ENCODE measurements at regions not wholly inside any gene's neighbourhood (a gene's known extent, or its start where the extent isn't known, plus 50 kb on each side); places are given as distances from the start of the nearest gene placed in this dataset.

GRCh38 chr18:75530566-75531211 lies 103.2 kb upstream of the SMIM21 start:
- no peaks in the 10 kb centered on the region for H3K9me3 ChIP-seq
- TF ChIP-seq POLR2A (IDR thresholded peaks at IDR 0.05) (no peak), CTCF (IDR thresholded peaks at IDR 0.05) (no peak)
- no peaks in the 10 kb centered on the region for H3K27me3 ChIP-seq
- H3K36me3 ChIP-seq = no peaks in the 10 kb centered on the region
- H3K4me3 ChIP-seq = no peak overlapping the region
- no peaks in the 10 kb centered on the region for H3K4me1 ChIP-seq
- no peak for DNase-seq
- H3K27ac ChIP-seq = no peak overlapping the region

DNA sequence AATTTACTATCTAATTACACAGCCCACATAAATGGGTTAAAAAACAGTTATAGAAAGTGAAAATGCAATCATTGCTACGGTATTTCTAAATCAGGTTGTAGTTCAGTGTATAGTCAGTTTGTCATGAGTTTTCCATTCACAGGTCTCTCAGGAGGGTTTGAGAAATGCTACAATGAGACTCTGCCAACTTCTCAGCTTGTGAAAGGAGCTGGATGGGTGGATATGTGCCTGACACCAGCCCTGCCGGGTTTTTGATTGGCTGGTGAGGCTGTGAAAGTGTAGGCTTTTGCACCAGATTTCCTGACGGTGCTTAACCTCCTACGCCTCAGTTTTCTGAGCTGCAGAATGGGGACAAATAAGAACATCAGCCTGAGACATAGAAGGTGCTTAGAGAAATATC lies 102.6 kb upstream of the SMIM21 start:
- Histone ChIP-seq H3K9me3 (no peaks in the 10 kb centered on the region), H3K36me3 (no peaks in the 10 kb centered on the region), H3K27me3 (no peaks in the 10 kb centered on the region), H3K27ac (no peak overlapping the region), H3K4me3 (no peak overlapping the region), H3K4me1 (no peaks in the 10 kb centered on the region)
- DNase-seq = no peak
- TF ChIP-seq CTCF (IDR thresholded peaks at IDR 0.05) = no peak
- TF ChIP-seq POLR2A (IDR thresholded peaks at IDR 0.05) = no peak

- no peak overlapping the region for H3K4me3 ChIP-seq
- no peak for DNase-seq
- H3K27me3 ChIP-seq = no peaks in the 10 kb centered on the region
- H3K9me3 ChIP-seq = no peaks in the 10 kb centered on the region
- H3K27ac ChIP-seq = no peak overlapping the region
- H3K4me1 ChIP-seq = no peaks in the 10 kb centered on the region
- no peak for TF ChIP-seq CTCF (IDR thresholded peaks at IDR 0.05)
- TF ChIP-seq POLR2A (IDR thresholded peaks at IDR 0.05) = no peak
- H3K36me3 ChIP-seq = no peaks in the 10 kb centered on the region
These were observed 101.9 kb upstream of the SMIM21 start for GRCh38 chr18:75529394-75529793.

GRCh38 chr18:75527848-75528685 lies 100.6 kb upstream of the SMIM21 start:
- H3K4me3 ChIP-seq = no peak overlapping the region

DNA sequence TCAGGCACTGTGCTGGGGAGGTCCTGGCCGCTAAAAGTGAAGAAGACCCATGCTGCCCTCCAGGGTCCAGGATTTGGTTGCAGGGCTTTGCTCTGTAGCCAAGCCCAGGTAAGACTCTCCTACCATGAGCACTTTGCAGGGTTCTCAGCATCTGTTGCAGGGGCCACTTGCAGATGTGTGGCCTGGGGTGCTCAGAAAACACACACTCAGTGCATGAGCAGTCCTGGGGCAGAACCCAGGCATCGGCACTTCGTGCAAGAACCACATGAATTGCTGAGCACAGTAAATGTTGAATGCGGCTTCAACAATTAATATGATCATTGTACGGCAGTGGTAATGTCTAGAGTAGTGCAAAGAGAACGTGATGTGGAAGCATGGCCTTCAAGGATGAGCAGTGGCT lies 98.5 kb upstream of the SMIM21 start:
- Histone ChIP-seq H3K4me3 (no peak overlapping the region), H3K27me3 (no peaks in the 10 kb centered on the region), H3K4me1 (no peaks in the 10 kb centered on the region), H3K36me3 (no peaks in the 10 kb centered on the region), H3K27ac (no peak overlapping the region), H3K9me3 (no peaks in the 10 kb centered on the region)
- DNase-seq = no peak
- TF ChIP-seq CTCF (IDR thresholded peaks at IDR 0.05) (no peak), POLR2A (IDR thresholded peaks at IDR 0.05) (no peak)

More at GRCh38 chr18:75527848-75528685, 100.6 kb upstream of the SMIM21 start:
- Histone ChIP-seq H3K36me3 (no peaks in the 10 kb centered on the region), H3K27ac (no peak overlapping the region), H3K27me3 (no peaks in the 10 kb centered on the region), H3K4me1 (no peaks in the 10 kb centered on the region), H3K9me3 (no peaks in the 10 kb centered on the region)
- no peak for DNase-seq
- TF ChIP-seq CTCF (IDR thresholded peaks at IDR 0.05) (no peak), POLR2A (IDR thresholded peaks at IDR 0.05) (no peak)
